Neural progenitor cell (in vitro differentiated cells): ENCODE measurements at regions not wholly inside any gene's neighbourhood (a gene's known extent, or its start where the extent isn't known, plus 50 kb on each side); places are given as distances from the start of the nearest gene placed in this dataset.

Experiments
- DNase-seq: peaks from one replicate; pipeline ENCODE4 v3.0.0-alpha.2; 2016; ENCODE audit warnings: low spot score
- H2AFZ ChIP-seq: fragments of 200-600 bp; sonication (generic); replicated peaks from 2 replicates; pipeline ENCODE4 v1.6.1; 2016; ENCODE audit warnings: antibody characterized with exemption
- H3F3A ChIP-seq: fragments of 200-600 bp; sonication (generic); 2 replicates; pipeline ENCODE4 v1.6.1; 2016; ENCODE audit warnings: antibody characterized with exemption, low read depth
- H3K27ac ChIP-seq: fragments of 200-600 bp; sonication (generic); 2 replicates; pipeline ENCODE4 v1.5.1; 2016; ENCODE audit warnings: mild to moderate bottlenecking
- H3K27me3 ChIP-seq: fragments of 200-600 bp; sonication (generic); 2 replicates; pipeline ENCODE4 v1.6.1; 2016; ENCODE audit warnings: mild to moderate bottlenecking, moderate library complexity
- H3K36me3 ChIP-seq: fragments of 200-600 bp; sonication (generic); 2 replicates; pipeline ENCODE4 v1.5.1; 2016
- H3K4me1 ChIP-seq: fragments of 200-600 bp; sonication (generic); 2 replicates; pipeline ENCODE4 v1.6.1; 2016; ENCODE audit warnings: mixed run types
- H3K4me2 ChIP-seq: fragments of 200-600 bp; sonication (generic); 2 replicates; pipeline ENCODE4 v1.6.1; 2016
- H3K4me3 ChIP-seq: fragments of 200-600 bp; sonication (generic); 2 replicates; pipeline ENCODE4 v1.5.1; 2016
- H3K79me2 ChIP-seq: fragments of 200-600 bp; sonication (generic); 2 replicates; pipeline ENCODE4 v1.6.1; 2016; ENCODE audit warnings: low read depth
- H3K9ac ChIP-seq: fragments of 200-600 bp; sonication (generic); 2 replicates; pipeline ENCODE4 v1.6.1; 2016
- H3K9me3 ChIP-seq: fragments of 200-600 bp; sonication (generic); 2 replicates; pipeline ENCODE4 v1.5.1; 2016; ENCODE audit warnings: low read depth
- H4K20me1 ChIP-seq: fragments of 200-600 bp; sonication (generic); 2 replicates; pipeline ENCODE4 v1.6.1; 2016; ENCODE audit warnings: low read depth
- H3K27ac Mint-ChIP-seq: 3 replicates; pipeline ENCODE4 v1.8.0; 2021; ENCODE audit warnings: mixed read lengths
- H3K27me3 Mint-ChIP-seq: 2 replicates; pipeline ENCODE4 v1.8.0; 2022; ENCODE audit warnings: low read depth, mild to moderate bottlenecking, inconsistent platforms, moderate library complexity, mixed read lengths; ENCODE audit not compliant: insufficient read depth
- H3K36me3 Mint-ChIP-seq: 3 replicates; pipeline ENCODE4 v1.8.0; 2021; ENCODE audit warnings: mixed read lengths
- H3K4me1 Mint-ChIP-seq: 3 replicates; pipeline ENCODE4 v1.8.0; 2021; ENCODE audit warnings: mixed read lengths
- H3K4me3 Mint-ChIP-seq: 3 replicates; pipeline ENCODE4 v1.8.0; 2021; ENCODE audit warnings: mild to moderate bottlenecking, moderate library complexity, mixed read lengths
- H3K9me3 Mint-ChIP-seq: 3 replicates; pipeline ENCODE4 v1.8.0; 2020; ENCODE audit warnings: mixed read lengths
- CTCF ChIP-seq: fragments of 200-600 bp; sonication (generic); IDR thresholded peaks from 2 replicates; pipeline ENCODE4 v1.5.1; 2017; ENCODE audit warnings: antibody characterized with exemption, mild to moderate bottlenecking
- EZH2 ChIP-seq: fragments of 200-600 bp; sonication (generic); IDR thresholded peaks from 2 replicates; pipeline ENCODE4 v1.6.1; 2017; ENCODE audit warnings: antibody characterized with exemption, mild to moderate bottlenecking, moderate library complexity
- EZH2phosphoT487 ChIP-seq: fragments of 200-600 bp; sonication (generic); IDR thresholded peaks from 2 replicates; pipeline ENCODE4 v1.6.1; 2017; ENCODE audit warnings: antibody characterized with exemption

GRCh38 chr3:164390046-164390445, 688.2 kb downstream of the SI start:
- no peak overlapping the region for H2AFZ ChIP-seq
- H3K27ac ChIP-seq: no peak overlapping the region
- Mint-ChIP-seq H3K27me3 (peaks cover 5% of the 10 kb centered on the region), H3K27ac (no peak overlapping the region), H3K36me3 (no peaks in the 10 kb centered on the region), H3K4me1 (no peaks in the 10 kb centered on the region), H3K9me3 (no peaks in the 10 kb centered on the region), H3K4me3 (no peak overlapping the region)
- H3F3A ChIP-seq: no peaks in the 10 kb centered on the region
- H3K9me3 ChIP-seq: no peaks in the 10 kb centered on the region
- no peaks in the 10 kb centered on the region for H3K79me2 ChIP-seq
- H3K4me3 ChIP-seq: no peak overlapping the region
- H4K20me1 ChIP-seq: no peaks in the 10 kb centered on the region
- no peak for DNase-seq
- H3K9ac ChIP-seq: no peak overlapping the region
- H3K4me1 ChIP-seq: no peaks in the 10 kb centered on the region
- H3K36me3 ChIP-seq: no peaks in the 10 kb centered on the region
- H3K27me3 ChIP-seq: no peaks in the 10 kb centered on the region
- no peak overlapping the region for H3K4me2 ChIP-seq
- peak; percentile 33 for TF ChIP-seq CTCF
- TF ChIP-seq EZH2: no peak

GRCh38 chr3:164387236-164387635, 691.1 kb downstream of the SI start:
- no peak overlapping the region for H3K9ac ChIP-seq
- Mint-ChIP-seq H3K36me3 (no peaks in the 10 kb centered on the region), H3K4me1 (no peaks in the 10 kb centered on the region), H3K27me3 (peaks cover 5% of the 10 kb centered on the region), H3K27ac (no peak overlapping the region), H3K9me3 (no peaks in the 10 kb centered on the region), H3K4me3 (no peak overlapping the region)
- H3K4me2 ChIP-seq: no peak overlapping the region
- no peaks in the 10 kb centered on the region for H3K4me1 ChIP-seq
- no peaks in the 10 kb centered on the region for H3K36me3 ChIP-seq
- H3K27ac ChIP-seq: no peak overlapping the region
- no peak for TF ChIP-seq CTCF
- no peak for TF ChIP-seq EZH2
- TF ChIP-seq EZH2phosphoT487: no peak
- H3F3A ChIP-seq: no peaks in the 10 kb centered on the region
- H2AFZ ChIP-seq: no peak overlapping the region
- no peaks in the 10 kb centered on the region for H3K27me3 ChIP-seq
- H3K79me2 ChIP-seq: no peaks in the 10 kb centered on the region
- H3K4me3 ChIP-seq: no peak overlapping the region
- no peaks in the 10 kb centered on the region for H3K9me3 ChIP-seq
- DNase-seq: no peak
- H4K20me1 ChIP-seq: no peaks in the 10 kb centered on the region

DNA sequence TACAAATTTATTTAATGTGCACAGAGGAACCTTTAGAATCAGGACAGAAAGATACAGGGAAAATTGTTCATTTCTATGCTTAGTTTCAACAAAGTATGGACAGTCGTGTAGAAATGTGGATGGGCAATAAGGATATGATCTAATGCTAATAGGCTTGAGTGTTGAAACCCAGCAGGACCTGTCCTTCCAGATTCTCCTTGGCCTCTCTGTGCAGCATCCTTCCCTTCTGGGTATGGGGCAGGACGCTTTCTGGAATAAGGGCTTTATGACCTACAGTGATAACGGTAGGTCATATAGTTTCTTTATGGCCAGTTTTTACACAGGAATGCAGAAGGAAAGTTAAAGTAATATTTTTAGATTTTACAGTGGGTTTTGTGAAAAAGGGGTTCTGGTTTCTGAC, 698.1 kb downstream of the SI start:
- TF ChIP-seq EZH2 (no peak), CTCF (no peak), EZH2phosphoT487 (no peak)
- no peak overlapping the region for H3K4me3 ChIP-seq
- no peak overlapping the region for H3K27ac ChIP-seq
- H3K4me2 ChIP-seq: no peak overlapping the region
- H3K9me3 ChIP-seq: no peaks in the 10 kb centered on the region
- Mint-ChIP-seq H3K27me3 (no peaks in the 10 kb centered on the region), H3K36me3 (no peaks in the 10 kb centered on the region), H3K27ac (no peak overlapping the region), H3K4me1 (no peaks in the 10 kb centered on the region), H3K4me3 (no peak overlapping the region), H3K9me3 (no peaks in the 10 kb centered on the region)
- no peaks in the 10 kb centered on the region for H3K4me1 ChIP-seq
- no peaks in the 10 kb centered on the region for H4K20me1 ChIP-seq
- no peaks in the 10 kb centered on the region for H3K36me3 ChIP-seq
- H3K79me2 ChIP-seq: no peaks in the 10 kb centered on the region
- H3K9ac ChIP-seq: no peak overlapping the region
- no peak overlapping the region for H2AFZ ChIP-seq
- no peaks in the 10 kb centered on the region for H3K27me3 ChIP-seq
- no peak for DNase-seq
- no peaks in the 10 kb centered on the region for H3F3A ChIP-seq

DNA sequence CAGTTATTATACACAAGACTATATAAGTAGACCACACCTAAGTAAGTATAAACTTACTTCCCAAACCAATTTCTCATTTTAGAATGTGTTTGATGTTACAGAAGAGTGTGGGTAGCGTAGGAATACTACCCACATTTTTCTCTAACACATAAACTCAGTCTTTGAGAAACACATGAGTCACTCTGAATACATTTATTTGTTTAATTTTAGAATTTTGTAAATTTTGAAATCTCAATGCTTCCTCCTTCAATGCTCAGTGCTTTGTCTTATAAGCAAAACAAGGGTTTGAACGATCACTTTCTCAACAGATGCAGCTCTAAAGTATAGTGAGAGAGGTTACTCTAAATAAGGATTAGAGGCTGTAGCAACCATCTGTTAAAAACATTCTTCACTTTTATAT, 700.8 kb downstream of the SI start:
- no peak overlapping the region for H3K4me3 Mint-ChIP-seq
- no peak overlapping the region for H3K4me2 ChIP-seq
- no peaks in the 10 kb centered on the region for H3K36me3 Mint-ChIP-seq
- no peaks in the 10 kb centered on the region for H3K36me3 ChIP-seq
- H3F3A ChIP-seq: no peaks in the 10 kb centered on the region
- no peaks in the 10 kb centered on the region for H3K27me3 ChIP-seq
- H3K9me3 Mint-ChIP-seq: no peaks in the 10 kb centered on the region
- H3K79me2 ChIP-seq: no peaks in the 10 kb centered on the region
- no peak overlapping the region for H3K9ac ChIP-seq
- H3K4me1 Mint-ChIP-seq: no peaks in the 10 kb centered on the region
- TF ChIP-seq EZH2phosphoT487: no peak
- TF ChIP-seq CTCF: no peak
- no peak for TF ChIP-seq EZH2
- no peaks in the 10 kb centered on the region for H4K20me1 ChIP-seq
- H3K4me3 ChIP-seq: no peak overlapping the region
- H3K4me1 ChIP-seq: no peaks in the 10 kb centered on the region
- DNase-seq: no peak
- H3K27ac ChIP-seq: no peak overlapping the region
- H3K27ac Mint-ChIP-seq: no peak overlapping the region
- H2AFZ ChIP-seq: no peak overlapping the region
- H3K27me3 Mint-ChIP-seq: no peaks in the 10 kb centered on the region
- no peaks in the 10 kb centered on the region for H3K9me3 ChIP-seq
